Ovary (tissue), 7 donors: ENCODE measurements at regions not wholly inside any gene's neighbourhood (a gene's known extent, or its start where the extent isn't known, plus 50 kb on each side); places are given as distances from the start of the nearest gene placed in this dataset.

Source experiments
- DNase-seq, 5 donors: peaks; one replicate each; pipeline ENCODE4 v3.0.0-alpha.2; 2019 to 2020
- H3K27ac ChIP-seq, 2 donors: fragments of 200-600 bp; one replicate each; pipeline versions ENCODE4 v1.5.1 to v1.8.0; 2019 to 2022
- H3K27me3 ChIP-seq: fragments of 200-600 bp; one replicate; pipeline ENCODE4 v1.8.0; 2022
- H3K36me3 ChIP-seq: fragments of 200-600 bp; sonication (generic); one replicate; pipeline ENCODE4 v1.5.1; 2019
- H3K4me1 ChIP-seq: one replicate; pipeline ENCODE4 v1.8.1; 2013; ENCODE audit warnings: mild to moderate bottlenecking, moderate library complexity; ENCODE audit not compliant: insufficient read depth
- H3K4me3 ChIP-seq: fragments of 200-600 bp; sonication (generic); one replicate; pipeline ENCODE4 v1.5.1; 2017
- H3K9me3 ChIP-seq, 2 donors: fragments of 200-600 bp in 1 of 2; sonication (generic) in 1 of 2; one replicate each; pipeline versions ENCODE4 v1.5.1 to v1.8.1; 2013 to 2019; ENCODE audit warnings: mild to moderate bottlenecking in 1 of 2, moderate library complexity in 1 of 2
- CTCF ChIP-seq, 3 donors: fragments of 450-650 bp in 2 of 3; fragments of 200-600 bp in 1 of 3; IDR thresholded peaks; one replicate each; pipeline versions ENCODE4 v1.5.1 to v1.8.0; 2016 to 2022; ENCODE audit warnings: antibody characterized with exemption in 3 of 3, mild to moderate bottlenecking in 1 of 3
- EP300 ChIP-seq: sonication (generic); formaldehyde crosslinking; IDR thresholded peaks from one replicate; pipeline ENCODE4 v1.6.1; 2017; ENCODE audit warnings: antibody characterized with exemption
- POLR2A ChIP-seq: fragments of 450-650 bp; IDR thresholded peaks from one replicate; pipeline ENCODE4 v1.6.1; 2017; ENCODE audit warnings: antibody characterized with exemption, mild to moderate bottlenecking, moderate library complexity
- WGBS, 3 donors: extraction: QIAGEN DNeasy Blood & Tissue Kit in 1 of 3; methylation state at CpG; one replicate each; pipeline versions ENCODE4 v1.1.5 to v1.1.7; 2013 to 2017; 5-methylcytosine and 5-hydroxymethylcytosine counted together
- intact Hi-C, 4 donors: fragments of 100-400 bp; cut with DNase I; formaldehyde crosslinking; loops; one replicate each; pipeline versions ENCODE4 v1.11.0 to v1.15.1; 2022 to 2023
- donor health status: DM: no; HTN: no; CAD: no; lungs with moderate emphysema.
- donor health status: DM: no; HTN: no; CAD: no.
- donor health status: Bipolar disorder and iron deficiency.
- donor health status: DM: no; HTN: no; CAD: no.
- donor health status: DM: yes; HTN: yes; CAD: no.

- no peak overlapping the region for H3K4me3 ChIP-seq
- intact Hi-C loops = no loop called here
- TF ChIP-seq CTCF (IDR thresholded peaks at IDR 0.05) (no peak), POLR2A (no peak), EP300 (no peak)
- H3K27ac ChIP-seq = peak overlapping the region in 1 of 2 donors; percentile 69
- no peaks in the 10 kb centered on the region for H3K36me3 ChIP-seq
- 81 to 89% (median 87%) methylated on average over 2 of the region's 2 CpGs for WGBS, 3 donors
- H3K9me3 ChIP-seq = no peaks in the 10 kb centered on the region
- no peak for DNase-seq
- no peaks in the 10 kb centered on the region for H3K27me3 ChIP-seq
- H3K4me1 ChIP-seq = peaks cover 13% of the 10 kb centered on the region
Measured at GRCh38 chr3:139293665-139294023, 50.2 kb upstream of the MRPS22 start.
